Liver (tissue), 8 donors: ENCODE measurements at regions not wholly inside any gene's neighbourhood (a gene's known extent, or its start where the extent isn't known, plus 50 kb on each side); places are given as distances from the start of the nearest gene placed in this dataset.

ENCODE experiments used
- DNase-seq: peaks from one replicate; pipeline ENCODE4 v3.0.0-alpha.2; 2017; ENCODE audit warnings: low spot score
- H3K27ac ChIP-seq, 2 donors: one replicate each; pipeline ENCODE4 v1.7.0; 2013; ENCODE audit warnings: inconsistent platforms in 2 of 2, low read length in 2 of 2, control low read depth in 1 of 2, low read depth in 1 of 2, mild to moderate bottlenecking in 1 of 2
- H3K27me3 ChIP-seq, 4 donors: one replicate each; pipeline versions ENCODE4 v1.6.1 to v1.7.0; 2013; ENCODE audit warnings: low read length in 3 of 4, inconsistent platforms in 1 of 4, mild to moderate bottlenecking in 1 of 4, moderate library complexity in 1 of 4; ENCODE audit not compliant: control insufficient read depth in 4 of 4, insufficient read depth in 4 of 4
- H3K36me3 ChIP-seq, 4 donors: one replicate each; pipeline versions ENCODE4 v1.6.1 to v1.7.0; 2013; ENCODE audit warnings: low read length in 3 of 4, mild to moderate bottlenecking in 3 of 4, low read depth in 1 of 4, moderate library complexity in 1 of 4; ENCODE audit not compliant: control insufficient read depth in 4 of 4, insufficient read depth in 3 of 4
- H3K4me1 ChIP-seq, 4 donors: one replicate each; pipeline versions ENCODE4 v1.6.1 to v1.7.0; 2013; ENCODE audit warnings: low read length in 3 of 4, mild to moderate bottlenecking in 3 of 4, moderate library complexity in 1 of 4; ENCODE audit not compliant: control insufficient read depth in 4 of 4, insufficient read depth in 4 of 4
- H3K4me3 ChIP-seq, 3 donors: one replicate each; pipeline versions ENCODE4 v1.6.1 to v1.7.0; 2013; ENCODE audit warnings: low read length in 3 of 3, control low read depth in 1 of 3, low read depth in 1 of 3, mild to moderate bottlenecking in 1 of 3
- H3K9ac ChIP-seq, 2 donors: one replicate each; pipeline ENCODE4 v1.7.0; 2013; ENCODE audit warnings: low read length in 2 of 2, mild to moderate bottlenecking in 2 of 2, moderate library complexity in 2 of 2, control low read depth in 1 of 2, low read depth in 1 of 2
- H3K9me3 ChIP-seq, 4 donors: one replicate each; pipeline versions ENCODE4 v1.6.1 to v1.7.0; 2013; ENCODE audit warnings: low read length in 3 of 4; ENCODE audit not compliant: control insufficient read depth in 4 of 4
- ATF3 ChIP-seq: IDR thresholded peaks from 2 replicates; pipeline ENCODE4 v1.6.1; 2016; ENCODE audit warnings: antibody characterized with exemption
- CTCF ChIP-seq: fragments of 150-350 bp; IDR thresholded peaks from 2 replicates; pipeline ENCODE4 v1.5.1; 2017; ENCODE audit warnings: improper control_type of control experiment, low read depth, low read length; ENCODE audit not compliant: missing input control
- EGR1 ChIP-seq, 2 donors: IDR thresholded peaks; 2 replicates each; pipeline ENCODE4 v1.6.1; 2016 to 2018; ENCODE audit warnings: antibody characterized with exemption in 2 of 2, low read depth in 2 of 2
- FOXA1 ChIP-seq: IDR thresholded peaks from 2 replicates; pipeline ENCODE4 v1.6.1; 2016; ENCODE audit warnings: antibody characterized with exemption
- FOXA2 ChIP-seq: IDR thresholded peaks from 2 replicates; pipeline ENCODE4 v1.6.1; 2016; ENCODE audit warnings: antibody characterized with exemption
- GABPA ChIP-seq, 2 donors: IDR thresholded peaks in 1 of 2; conservative IDR thresholded peaks in 1 of 2; 2 replicates each; pipeline ENCODE4 v1.6.1; 2016; ENCODE audit warnings: antibody characterized with exemption in 2 of 2, mild to moderate bottlenecking in 1 of 2, moderate library complexity in 1 of 2
- HNF4G ChIP-seq: IDR thresholded peaks from 2 replicates; pipeline ENCODE4 v1.6.1; 2016; ENCODE audit warnings: antibody characterized with exemption
- JUND ChIP-seq, 2 donors: IDR thresholded peaks; 2 replicates each; pipeline ENCODE4 v1.6.1; 2016; ENCODE audit warnings: antibody characterized with exemption in 2 of 2
- MAX ChIP-seq: IDR thresholded peaks from 2 replicates; pipeline ENCODE4 v1.6.1; 2016; ENCODE audit warnings: antibody characterized with exemption
- NR2F2 ChIP-seq: IDR thresholded peaks from 2 replicates; pipeline ENCODE4 v1.6.1; 2016; ENCODE audit warnings: antibody characterized with exemption
- RAD21 ChIP-seq, 2 donors: IDR thresholded peaks; 2 replicates each; pipeline ENCODE4 v1.6.1; 2016; ENCODE audit warnings: antibody characterized with exemption in 2 of 2, mild to moderate bottlenecking in 2 of 2
- REST ChIP-seq: IDR thresholded peaks from 2 replicates; pipeline ENCODE4 v1.6.1; 2016; ENCODE audit warnings: antibody characterized with exemption, mild to moderate bottlenecking
- RXRA ChIP-seq, 2 donors: IDR thresholded peaks; 2 replicates each; pipeline ENCODE4 v1.6.1; 2017 to 2018; ENCODE audit warnings: antibody characterized with exemption in 2 of 2, mild to moderate bottlenecking in 1 of 2
- SP1 ChIP-seq: IDR thresholded peaks from 2 replicates; pipeline ENCODE4 v1.6.1; 2018; ENCODE audit warnings: antibody characterized with exemption, mild to moderate bottlenecking
- TAF1 ChIP-seq: conservative IDR thresholded peaks from 2 replicates; pipeline ENCODE4 v1.6.1; 2016; ENCODE audit warnings: antibody characterized with exemption, mild to moderate bottlenecking
- WGBS: extraction: QIAGEN DNeasy Blood & Tissue Kit; methylation state at CpG from one replicate; pipeline ENCODE4 v1.1.7; 2013; 5-methylcytosine and 5-hydroxymethylcytosine counted together
- TF ChIP-seq, protein P1 (sequence below): IDR thresholded peaks from 2 replicates; pipeline ENCODE4 v1.6.1; 2016; ENCODE audit warnings: antibody characterized with exemption
- donor health status: healthy.
- donor health status: healthy.
- donor health status: healthy.
- donor health status: healthy.
- donor health status: healthy.

DNA sequence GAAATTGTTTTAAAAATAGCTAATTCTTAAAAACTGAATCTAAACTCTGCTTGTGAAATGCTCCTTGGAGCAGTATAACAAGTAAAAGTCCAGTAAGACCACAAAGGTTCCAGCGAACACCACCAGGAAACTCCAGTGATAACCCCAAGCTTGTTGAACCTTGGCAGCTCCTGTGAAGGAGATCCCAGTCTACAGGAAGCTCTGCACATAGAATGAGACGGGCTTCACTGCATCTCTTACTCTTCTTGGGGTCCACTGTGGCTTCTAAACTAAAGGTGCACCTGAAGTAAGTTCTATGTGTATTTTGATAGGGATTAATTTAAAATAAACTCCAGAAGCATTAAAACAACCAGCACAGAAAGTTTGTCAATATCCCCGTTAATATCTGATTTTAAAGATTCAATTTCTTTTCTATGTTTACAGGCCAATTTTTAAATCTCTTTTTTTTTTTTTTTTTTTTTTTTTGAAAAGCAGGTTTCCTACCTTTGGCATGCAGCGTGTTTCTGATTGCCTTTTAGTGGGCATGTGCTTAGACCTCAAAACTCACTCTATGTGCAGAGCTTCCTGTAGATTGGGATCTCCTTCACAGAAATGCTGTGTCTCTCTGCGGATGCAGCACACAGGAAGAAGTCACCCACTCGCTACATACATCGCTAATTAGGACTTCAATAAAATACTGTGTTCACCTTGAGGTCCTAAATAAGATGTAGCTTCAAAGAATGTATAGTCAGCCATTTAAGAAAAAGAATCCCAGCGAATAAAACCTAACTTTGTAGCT, 508.5 kb downstream of the KLF12 start:
- H3K27ac ChIP-seq: no peak overlapping the region
- no peaks in the 10 kb centered on the region for H3K36me3 ChIP-seq
- H3K9ac ChIP-seq: no peak overlapping the region
- TF ChIP-seq TAF1 (no peak), FOXA1 (no peak), NR2F2 (no peak), MAX (no peak), CTCF (no peak), REST (no peak), RXRA (IDR thresholded peaks at IDR 0.05) (no peak), EGR1 (IDR thresholded peaks at IDR 0.05; ENCODE audit: low read depth in 2 of 2) (no peak), FOXA2 (no peak)
- TF ChIP-seq, protein P1, sequence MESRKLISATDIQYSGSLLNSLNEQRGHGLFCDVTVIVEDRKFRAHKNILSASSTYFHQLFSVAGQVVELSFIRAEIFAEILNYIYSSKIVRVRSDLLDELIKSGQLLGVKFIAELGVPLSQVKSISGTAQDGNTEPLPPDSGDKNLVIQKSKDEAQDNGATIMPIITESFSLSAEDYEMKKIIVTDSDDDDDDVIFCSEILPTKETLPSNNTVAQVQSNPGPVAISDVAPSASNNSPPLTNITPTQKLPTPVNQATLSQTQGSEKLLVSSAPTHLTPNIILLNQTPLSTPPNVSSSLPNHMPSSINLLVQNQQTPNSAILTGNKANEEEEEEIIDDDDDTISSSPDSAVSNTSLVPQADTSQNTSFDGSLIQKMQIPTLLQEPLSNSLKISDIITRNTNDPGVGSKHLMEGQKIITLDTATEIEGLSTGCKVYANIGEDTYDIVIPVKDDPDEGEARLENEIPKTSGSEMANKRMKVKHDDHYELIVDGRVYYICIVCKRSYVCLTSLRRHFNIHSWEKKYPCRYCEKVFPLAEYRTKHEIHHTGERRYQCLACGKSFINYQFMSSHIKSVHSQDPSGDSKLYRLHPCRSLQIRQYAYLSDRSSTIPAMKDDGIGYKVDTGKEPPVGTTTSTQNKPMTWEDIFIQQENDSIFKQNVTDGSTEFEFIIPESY: no peak
- H3K9me3 ChIP-seq: no peaks in the 10 kb centered on the region
- no peak for DNase-seq
- no peak overlapping the region for H3K4me3 ChIP-seq
- WGBS: 74% methylated on average over 8 of the region's 8 CpGs
- no peaks in the 10 kb centered on the region for H3K4me1 ChIP-seq
- H3K27me3 ChIP-seq: no peaks in the 10 kb centered on the region

DNA sequence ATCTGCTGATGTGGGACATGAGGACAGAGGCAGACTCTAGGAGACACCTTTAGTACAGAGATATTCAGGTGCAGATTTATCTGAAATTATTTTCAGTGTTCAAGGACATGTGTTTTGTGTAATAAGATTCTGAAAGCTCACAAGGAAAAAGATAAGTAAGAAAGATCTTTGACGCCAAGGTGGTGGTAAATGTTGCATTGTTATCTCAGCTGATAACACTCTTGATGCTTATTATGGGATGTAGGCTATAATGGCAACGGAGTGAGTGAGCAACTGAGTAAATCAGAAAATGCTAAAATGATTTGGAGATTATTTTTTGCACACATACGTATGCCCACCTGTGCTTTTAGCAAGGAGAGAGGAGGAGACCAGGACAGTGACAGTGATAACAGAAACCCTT, 510.9 kb downstream of the KLF12 start:
- no peak overlapping the region for H3K4me3 ChIP-seq
- 73% methylated on average over 3 of the region's 3 CpGs for WGBS
- H3K9me3 ChIP-seq: no peaks in the 10 kb centered on the region
- H3K4me1 ChIP-seq: peaks cover 0 to under 1% (median 0%) of the 10 kb centered on the region in 4 donors
- H3K27ac ChIP-seq: no peak overlapping the region
- H3K36me3 ChIP-seq: no peaks in the 10 kb centered on the region
- DNase-seq: no peak
- H3K27me3 ChIP-seq: no peaks in the 10 kb centered on the region
- no peak overlapping the region for H3K9ac ChIP-seq
- TF ChIP-seq EGR1 (IDR thresholded peaks at IDR 0.05; ENCODE audit: low read depth in 2 of 2) (no peak), REST (no peak), GABPA (IDR thresholded peaks at IDR 0.05 in 1 of 2, conservative IDR thresholded peaks at IDR 0.05 in 1 of 2) (no peak), JUND (IDR thresholded peaks at IDR 0.05) (no peak), FOXA1 (no peak), FOXA2 (no peak), NR2F2 (no peak), RAD21 (IDR thresholded peaks at IDR 0.05) (no peak), SP1 (no peak), MAX (no peak), HNF4G (no peak), ATF3 (no peak)
- TF ChIP-seq, protein P1: no peak
